Mammary epithelial cell (primary cell): ENCODE measurements at regions not wholly inside any gene's neighbourhood (a gene's known extent, or its start where the extent isn't known, plus 50 kb on each side); places are given as distances from the start of the nearest gene placed in this dataset.

Experiments used
- CTCF ChIP-seq, 2 donors: IDR thresholded peaks in 1 of 2; conservative IDR thresholded peaks in 1 of 2; 2 replicates each; pipeline ENCODE4 v1.5.1; 2011 to 2012; ENCODE audit warnings: inconsistent platforms in 2 of 2, low read length in 2 of 2, mild to moderate bottlenecking in 2 of 2, control low read depth in 1 of 2, low read depth in 1 of 2; ENCODE audit not compliant: insufficient read depth in 1 of 2; ENCODE audit errors: extremely low read depth in 1 of 2
- EZH2 ChIP-seq: IDR thresholded peaks from 2 replicates; pipeline ENCODE4 v1.6.1; 2012; ENCODE audit warnings: low read length, inconsistent platforms, borderline replicate concordance

DNA sequence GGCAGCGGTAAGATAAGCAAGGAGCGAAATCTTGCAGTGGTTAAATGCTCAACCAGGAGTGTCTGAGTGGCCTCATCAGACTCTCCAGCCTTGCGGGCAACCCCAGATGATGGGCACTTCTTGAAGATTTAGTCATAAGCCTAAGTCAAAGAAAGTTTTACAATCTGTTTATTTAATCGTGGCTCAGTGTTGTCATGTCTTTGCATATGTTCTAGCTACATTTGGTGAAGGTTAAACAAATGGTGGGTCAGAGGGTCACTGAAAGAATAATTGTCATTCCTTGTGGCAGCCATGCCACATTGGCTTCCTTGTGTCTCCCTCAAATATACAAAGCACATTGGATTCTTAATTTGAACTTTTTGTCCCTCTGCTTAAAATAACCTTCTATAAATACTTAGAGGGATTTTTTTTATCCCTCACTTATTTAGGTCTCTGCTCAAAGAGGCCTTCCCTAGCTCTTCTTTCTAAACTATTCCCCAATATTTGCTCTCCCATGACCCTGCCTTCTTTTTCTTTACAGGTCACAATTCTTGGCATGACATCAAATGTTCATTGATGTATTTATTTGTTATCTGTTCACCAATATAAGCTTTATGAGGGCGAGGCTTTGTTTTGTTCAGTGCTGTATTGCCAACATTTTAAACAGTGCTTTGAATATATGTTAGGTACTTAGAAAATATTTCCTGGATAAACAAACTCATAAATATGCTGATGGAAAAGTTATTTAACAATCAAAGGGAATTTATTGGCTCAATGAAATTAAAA, 68.7 kb downstream of the NEUROD6 start:
- no peak for TF ChIP-seq EZH2
- TF ChIP-seq CTCF (conservative IDR thresholded peaks at IDR 0.05 in 1 of 2, IDR thresholded peaks at IDR 0.05 in 1 of 2; ENCODE audit: extremely low read depth in 1 of 2, insufficient read depth in 1 of 2, low read depth in 1 of 2, low read length in 2 of 2) = no peak
